OCI-M1 (cell line): ENCODE measurements at regions not wholly inside any gene's neighbourhood (a gene's known extent, or its start where the extent isn't known, plus 50 kb on each side); places are given as distances from the start of the nearest gene placed in this dataset.
"Not testable (repeated sequence)": the region's sequence is repeated elsewhere in the genome, so short reads cannot be mapped to it uniquely, and the experiment has no call there.

Experiments
- DNase-seq: peaks from one replicate; lab custom pipeline; 2025; lab: John Stamatoyannopoulos, UW

DNA sequence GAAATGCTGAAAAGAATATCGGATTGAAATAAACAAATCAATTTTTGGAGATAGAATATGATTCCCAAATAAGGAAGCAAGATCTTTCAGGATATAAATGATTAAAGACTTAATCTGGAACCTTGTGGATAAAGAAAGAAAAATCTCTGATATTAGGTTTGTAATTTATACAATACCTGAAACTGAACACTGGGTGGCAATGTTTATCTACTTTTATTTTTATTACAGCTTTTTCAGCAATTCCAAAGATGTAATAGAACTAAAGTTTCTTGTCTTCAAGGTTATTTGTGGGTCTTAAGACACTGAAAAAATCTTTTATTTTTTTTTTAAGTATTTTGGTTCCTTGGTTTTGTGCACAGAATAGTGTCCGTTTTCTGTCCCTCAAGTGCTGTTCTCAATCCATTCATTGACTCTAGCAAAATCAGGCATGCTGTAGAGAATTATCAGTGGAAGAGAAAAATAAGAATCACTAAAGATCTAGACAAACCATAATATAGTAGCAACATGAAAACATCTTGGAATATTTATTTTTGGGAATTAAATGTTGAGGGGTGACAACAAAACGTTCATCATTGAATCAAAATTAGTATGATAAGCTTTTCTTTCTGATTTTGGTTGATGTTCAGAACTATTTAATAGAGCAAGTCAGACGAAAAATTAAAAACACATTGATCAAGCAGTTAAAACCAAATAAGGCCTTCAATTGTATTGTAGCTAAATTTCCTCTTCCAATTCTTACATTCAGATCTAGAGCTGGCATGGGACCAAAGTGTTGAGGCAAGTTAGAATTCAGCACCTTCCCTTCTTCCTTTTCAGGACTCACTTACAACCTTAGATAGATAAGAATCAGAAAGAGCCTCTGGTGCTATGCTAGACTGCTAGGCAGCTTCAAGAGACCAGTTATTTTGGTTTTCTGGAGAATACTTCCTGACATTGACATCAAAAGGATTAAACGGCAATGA, 704.4 kb upstream of the PCDH20 start:
- peak; percentile 50 for DNase-seq

GRCh38 chr13:62115831-62116230, 700.2 kb upstream of the PCDH20 start:
- no peak for DNase-seq

- DNase-seq: no peak
Observed at GRCh38 chr13:62113179-62113578, 697.5 kb upstream of the PCDH20 start.

- peak; percentile 7 for DNase-seq
Observed at GRCh38 chr13:62110079-62110478, 694.4 kb upstream of the PCDH20 start.

GRCh38 chr13:62104136-62104535, 688.5 kb upstream of the PCDH20 start:
- DNase-seq: not testable (repeated sequence)

- DNase-seq: no peak
Observed at GRCh38 chr13:62096652-62097051, 681.0 kb upstream of the PCDH20 start.

- DNase-seq: no peak
Observed at GRCh38 chr13:62094932-62095331, 679.3 kb upstream of the PCDH20 start.

GRCh38 chr13:62093984-62094780, 678.5 kb upstream of the PCDH20 start:
- no peak for DNase-seq

DNA sequence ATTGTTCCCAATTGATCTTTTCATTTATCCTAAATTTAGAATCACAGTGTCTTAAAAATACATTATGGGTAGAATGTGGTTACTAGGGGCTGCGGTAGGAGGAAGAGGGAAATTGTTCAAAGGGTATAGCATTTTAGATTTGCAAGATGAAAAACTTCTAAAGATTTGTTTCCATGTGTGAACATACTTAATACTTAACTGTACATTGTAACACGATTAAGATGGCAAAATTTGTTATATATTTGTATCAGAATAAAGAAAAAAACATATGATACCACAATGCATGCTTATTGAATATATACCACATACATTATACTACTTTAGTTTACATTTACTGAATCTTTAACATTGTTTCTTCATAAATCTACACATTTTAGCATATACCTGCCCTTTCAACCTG, 677.3 kb upstream of the PCDH20 start:
- no peak for DNase-seq

DNA sequence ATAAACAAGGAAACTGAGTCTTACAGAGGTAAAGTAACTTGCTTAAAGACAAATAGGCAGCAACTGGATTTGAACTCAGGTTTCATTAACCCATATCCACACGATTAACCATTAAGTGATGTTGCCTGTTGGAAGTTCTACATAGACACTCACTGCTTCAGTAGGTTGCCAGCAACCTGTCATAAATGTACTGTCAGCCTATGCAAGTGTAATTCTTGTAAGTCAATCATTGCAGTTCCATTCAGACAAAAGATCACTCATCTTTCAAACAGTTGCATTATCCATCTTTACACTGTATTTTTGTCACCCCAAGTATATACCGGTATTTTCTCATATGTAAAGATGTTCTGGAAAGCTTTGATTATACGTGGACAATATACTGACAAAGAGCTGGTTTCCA, 676.9 kb upstream of the PCDH20 start:
- DNase-seq: no peak

DNA sequence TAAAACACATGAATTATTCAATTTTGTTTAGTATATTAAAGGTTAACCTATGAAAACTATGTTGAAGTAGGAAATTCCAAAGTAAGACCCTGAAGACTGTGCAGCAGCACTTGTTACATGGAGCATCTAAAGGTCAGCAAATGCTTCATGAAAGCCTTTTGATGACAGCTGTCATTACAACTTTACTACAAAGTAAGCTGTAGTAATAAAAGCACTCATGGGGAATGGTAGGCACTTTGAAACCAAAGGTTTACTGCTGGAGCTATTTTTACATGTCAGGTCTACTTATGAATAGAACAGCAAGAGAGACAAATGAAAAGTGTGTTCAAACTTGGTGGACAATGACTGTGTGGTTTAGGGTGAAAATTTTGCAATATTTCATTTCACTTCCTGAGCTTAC, 672.5 kb upstream of the PCDH20 start:
- no peak for DNase-seq

GRCh38 chr13:62087124-62087523, 671.5 kb upstream of the PCDH20 start:
- DNase-seq: no peak

DNA sequence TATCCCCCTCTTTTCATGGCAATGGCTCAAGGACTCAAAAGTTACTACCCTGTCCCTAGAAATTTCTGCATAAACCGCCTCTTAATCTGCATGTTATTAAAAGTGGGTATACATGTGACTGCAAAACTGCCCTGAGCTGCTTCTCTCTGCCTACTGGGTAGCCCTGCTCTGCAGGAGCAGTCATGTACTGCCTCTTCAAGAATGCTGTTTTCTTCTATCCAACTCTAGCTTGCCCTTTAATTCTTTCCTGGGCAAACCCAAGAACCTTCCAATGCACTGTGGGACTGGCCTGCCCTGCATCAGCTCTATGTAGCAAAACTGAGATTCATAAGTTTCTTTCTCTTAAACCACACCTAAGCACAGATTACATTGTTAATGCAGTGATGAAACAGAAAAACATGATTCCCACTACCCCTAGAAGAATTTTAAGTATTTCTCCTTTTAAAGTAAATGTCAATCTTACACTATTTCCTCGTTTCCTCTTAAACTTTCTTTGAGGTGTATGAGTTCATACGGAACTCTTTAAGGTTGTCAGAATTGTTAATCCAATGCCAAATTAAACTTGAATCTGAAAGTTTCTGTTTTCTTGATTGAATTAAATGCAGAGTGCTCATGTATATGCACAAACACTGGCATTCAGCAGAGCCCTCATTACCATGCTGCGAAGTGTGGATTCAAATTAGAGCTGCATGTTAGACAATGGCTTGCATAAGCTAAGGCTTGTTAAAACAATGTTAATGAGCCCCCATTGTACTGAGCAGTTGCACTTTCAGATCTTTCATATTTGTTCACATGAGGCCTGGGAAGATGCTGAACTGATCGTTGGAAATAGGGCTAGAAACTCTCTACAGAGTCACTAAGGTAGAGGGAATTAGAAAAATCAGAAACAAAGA, 669.9 kb upstream of the PCDH20 start:
- DNase-seq: no peak

DNA sequence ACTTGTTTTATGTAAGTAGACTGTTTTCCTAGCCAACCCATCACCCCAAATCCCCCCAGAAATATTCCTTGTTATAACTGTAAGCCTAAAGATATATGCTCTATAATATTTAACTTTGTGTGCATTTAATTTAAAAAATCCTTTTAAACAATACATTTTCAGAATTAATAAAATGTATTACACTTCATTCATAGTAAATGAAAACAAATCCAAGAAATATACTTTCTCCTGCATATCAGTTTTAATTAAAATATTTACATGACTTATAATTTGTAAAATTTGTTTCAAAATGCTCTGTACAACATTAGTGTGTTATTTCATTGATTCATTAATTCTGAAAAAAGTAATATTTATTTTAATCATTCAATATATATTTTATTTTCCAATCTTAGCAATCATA, 669.1 kb upstream of the PCDH20 start:
- no peak for DNase-seq

DNA sequence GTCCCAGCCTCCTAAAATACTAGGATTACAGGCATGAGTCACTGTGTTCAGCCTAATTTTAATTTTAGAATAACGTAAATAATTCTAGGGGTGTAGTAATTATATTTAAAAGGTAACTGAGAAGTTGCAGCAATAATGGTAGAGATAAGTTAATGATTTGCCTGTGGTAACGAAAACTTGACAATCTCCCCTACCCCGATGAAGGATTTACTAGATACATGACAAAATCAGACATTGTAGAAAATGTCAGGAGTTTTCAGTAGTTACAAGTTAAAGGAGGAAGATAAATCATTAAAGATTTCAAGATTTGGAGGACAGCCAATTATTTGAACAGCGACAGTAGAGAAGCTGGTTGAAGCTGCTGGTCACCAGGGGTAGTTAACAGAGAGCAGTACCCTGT, 652.2 kb upstream of the PCDH20 start:
- DNase-seq: no peak

GRCh38 chr13:62065016-62065415, 649.4 kb upstream of the PCDH20 start:
- DNase-seq: no peak

DNA sequence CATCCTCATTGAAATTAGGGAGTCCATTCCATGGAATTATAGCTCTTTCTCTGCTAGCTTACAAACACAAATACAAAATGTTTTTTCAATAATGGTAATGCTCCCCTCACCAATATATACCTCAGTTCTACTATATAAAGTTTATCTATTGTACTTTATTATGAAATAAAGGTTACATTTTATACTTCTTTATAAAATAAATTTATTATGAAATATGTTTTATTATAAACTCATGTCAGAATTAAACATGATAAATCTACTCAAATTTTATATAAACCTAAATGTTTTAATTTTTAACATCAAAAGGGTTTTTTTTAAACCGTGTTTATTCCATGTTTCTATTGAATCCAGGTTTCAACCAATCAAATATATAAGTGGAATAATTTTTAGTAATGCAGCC, 646.1 kb upstream of the PCDH20 start:
- DNase-seq: no peak

DNA sequence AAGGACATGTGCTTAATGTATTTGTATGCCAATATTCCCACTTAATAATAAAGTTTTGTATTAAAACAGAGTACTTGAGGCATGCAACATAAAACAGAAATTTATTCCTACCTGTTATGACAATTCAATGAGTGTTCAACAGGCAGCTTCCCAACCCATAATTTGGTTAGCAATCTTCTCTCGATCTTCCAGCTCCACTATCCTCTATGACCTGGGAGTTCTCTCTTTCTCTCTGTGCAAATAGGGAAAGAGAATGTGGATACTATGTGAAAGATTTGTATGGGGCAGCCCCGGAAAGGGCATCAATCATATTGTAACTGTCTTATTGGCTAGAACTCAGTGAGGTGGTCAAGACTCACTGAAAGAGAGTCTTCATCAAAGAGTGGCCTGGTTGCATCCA, 644.9 kb upstream of the PCDH20 start:
- DNase-seq: no peak

DNA sequence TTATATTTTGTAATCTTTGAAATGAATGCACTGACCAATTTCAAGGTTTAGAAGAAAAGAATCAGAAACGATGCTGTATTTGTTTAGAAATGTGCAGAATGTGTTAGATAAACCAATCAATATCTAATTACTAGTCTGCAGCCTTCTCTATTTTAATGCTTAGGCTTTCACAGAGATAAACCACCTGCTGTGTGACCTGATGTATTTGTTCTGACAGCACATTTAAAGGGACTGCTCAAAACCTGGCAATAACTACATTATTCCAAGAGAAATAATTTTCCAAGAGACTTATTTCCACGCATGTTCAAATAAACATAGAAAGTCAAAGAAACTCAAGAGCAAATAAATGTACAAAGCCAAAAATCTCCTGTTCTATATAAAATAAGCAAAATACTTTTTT, 641.6 kb upstream of the PCDH20 start:
- no peak for DNase-seq

- no peak for DNase-seq
Observed at GRCh38 chr13:62049992-62050391, 634.3 kb upstream of the PCDH20 start.

- no peak for DNase-seq
Observed at GRCh38 chr13:62046512-62046911, 630.9 kb upstream of the PCDH20 start.

DNA sequence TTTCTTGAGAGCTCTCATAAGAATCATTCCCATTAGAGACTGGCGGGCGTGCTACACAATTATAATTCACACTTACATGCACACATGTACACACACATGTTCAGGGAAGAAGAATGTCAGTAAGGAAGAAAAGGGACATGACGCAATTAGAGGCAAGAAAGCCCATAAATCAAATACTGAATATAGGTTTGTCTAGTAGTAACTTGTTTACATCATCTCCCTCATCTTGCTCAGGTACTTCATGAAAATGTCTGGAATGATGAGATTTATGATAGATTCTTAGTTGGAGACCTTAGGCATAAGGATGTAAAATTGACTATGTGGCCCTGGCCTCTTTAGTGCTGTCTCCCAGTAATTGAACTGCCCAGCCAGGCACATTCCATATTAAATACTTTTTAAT, 628.0 kb upstream of the PCDH20 start:
- no peak for DNase-seq
